ENCODE measurements at regions not wholly inside any gene's neighbourhood (a gene's known extent, or its start where the extent isn't known, plus 50 kb on each side); places are given as distances from the start of the nearest gene placed in this dataset.

DNA sequence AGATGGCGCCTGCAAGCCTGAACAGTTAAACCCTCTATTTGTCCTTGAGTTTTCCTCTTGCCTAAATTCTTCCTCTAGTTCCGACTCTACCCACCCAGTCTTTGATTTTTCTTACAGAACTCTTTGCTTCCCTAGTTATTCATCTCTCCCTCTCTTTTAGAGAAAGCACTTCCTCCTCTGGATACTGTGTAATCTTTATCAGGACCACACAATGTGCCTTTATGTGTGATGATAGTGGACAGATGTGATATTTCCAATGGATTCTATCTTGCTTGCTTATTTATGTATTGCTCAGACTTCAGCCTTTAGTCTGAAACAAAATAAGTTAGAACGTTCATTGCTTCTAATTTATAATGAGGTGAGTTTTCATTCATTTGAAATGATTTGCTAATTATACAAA lies 79.5 kb upstream of the CAV2 start:
- Histone ChIP-seq H3K4me1 (ENCODE audit: control insufficient read depth, extremely low read depth, insufficient read depth, low read length) (peaks cover 17% of the 10 kb centered on the region), H3K79me2 (ENCODE audit: control insufficient read depth, insufficient read depth, low read length) (no peaks in the 10 kb centered on the region), H2AFZ (ENCODE audit: control insufficient read depth, low read length) (no peak overlapping the region), H3K27me3 (ENCODE audit: control insufficient read depth, extremely low read depth, insufficient read depth, low read length) (no peaks in the 10 kb centered on the region), H3K9me1 (ENCODE audit: control insufficient read depth, extremely low read depth, insufficient read depth, low read length) (no peaks in the 10 kb centered on the region), H3K9ac (ENCODE audit: control insufficient read depth, extremely low read depth, insufficient read depth, low read length) (no peak overlapping the region), H3K36me3 (ENCODE audit: control insufficient read depth in 2 of 2, extremely low read depth in 1 of 2, insufficient read depth in 2 of 2, low read length in 2 of 2) (no peaks in the 10 kb centered on the region), H3K4me3 (ENCODE audit: control insufficient read depth in 2 of 3, extremely low read depth in 1 of 3, insufficient read depth in 2 of 3, low read depth in 1 of 3, low read length in 3 of 3) (no peak overlapping the region), H3K27ac (ENCODE audit: control insufficient read depth, insufficient read depth, low read length) (no peak overlapping the region), H3K9me3 (ENCODE audit: control insufficient read depth, low read depth, low read length) (no peaks in the 10 kb centered on the region), H3K4me2 (ENCODE audit: control insufficient read depth, extremely low read depth, insufficient read depth, low read depth, low read length) (no peak overlapping the region), H4K20me1 (ENCODE audit: control insufficient read depth, extremely low read depth, insufficient read depth, low read length) (no peaks in the 10 kb centered on the region)
- TF ChIP-seq EZH2 (IDR thresholded peaks at IDR 0.05; ENCODE audit: low read length): no peak
- TF ChIP-seq, protein P1, sequence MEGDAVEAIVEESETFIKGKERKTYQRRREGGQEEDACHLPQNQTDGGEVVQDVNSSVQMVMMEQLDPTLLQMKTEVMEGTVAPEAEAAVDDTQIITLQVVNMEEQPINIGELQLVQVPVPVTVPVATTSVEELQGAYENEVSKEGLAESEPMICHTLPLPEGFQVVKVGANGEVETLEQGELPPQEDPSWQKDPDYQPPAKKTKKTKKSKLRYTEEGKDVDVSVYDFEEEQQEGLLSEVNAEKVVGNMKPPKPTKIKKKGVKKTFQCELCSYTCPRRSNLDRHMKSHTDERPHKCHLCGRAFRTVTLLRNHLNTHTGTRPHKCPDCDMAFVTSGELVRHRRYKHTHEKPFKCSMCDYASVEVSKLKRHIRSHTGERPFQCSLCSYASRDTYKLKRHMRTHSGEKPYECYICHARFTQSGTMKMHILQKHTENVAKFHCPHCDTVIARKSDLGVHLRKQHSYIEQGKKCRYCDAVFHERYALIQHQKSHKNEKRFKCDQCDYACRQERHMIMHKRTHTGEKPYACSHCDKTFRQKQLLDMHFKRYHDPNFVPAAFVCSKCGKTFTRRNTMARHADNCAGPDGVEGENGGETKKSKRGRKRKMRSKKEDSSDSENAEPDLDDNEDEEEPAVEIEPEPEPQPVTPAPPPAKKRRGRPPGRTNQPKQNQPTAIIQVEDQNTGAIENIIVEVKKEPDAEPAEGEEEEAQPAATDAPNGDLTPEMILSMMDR (optimal IDR thresholded peaks at IDR 0.05 in 1 of 3, IDR thresholded peaks at IDR 0.05 in 1 of 3, conservative IDR thresholded peaks at IDR 0.05 in 1 of 3; ENCODE audit: extremely low read depth in 1 of 3, insufficient read depth in 2 of 3, low read length in 3 of 3): no peak
- dilution Hi-C loops (cut with MboI; ENCODE audit: extremely low pct_ligation_motif_present, low sequenced_read_pairs): no loop called here
- DNase-seq (ENCODE audit: low read depth, low spot score) (no peak), FAIRE-seq (no peak)

DNA sequence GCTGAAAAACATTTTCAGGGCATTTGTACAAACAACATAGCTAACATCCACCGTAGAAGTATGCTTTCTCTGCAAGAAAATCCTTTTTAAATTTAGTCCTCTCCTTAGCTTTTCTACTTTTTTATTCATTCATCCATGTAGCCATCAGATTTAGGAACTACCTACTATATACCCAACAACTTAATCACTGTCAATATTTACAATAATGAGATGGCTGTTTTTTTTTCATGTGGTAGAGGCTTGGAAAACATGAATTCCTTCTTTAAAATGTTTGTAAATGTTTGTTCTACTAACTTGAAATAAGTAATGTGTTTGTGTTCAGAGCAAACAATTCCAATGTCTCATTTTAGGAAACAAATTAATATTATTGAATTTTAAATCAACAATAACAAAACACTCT lies 78.2 kb upstream of the CAV2 start:
- Histone ChIP-seq H3K4me2 (ENCODE audit: control insufficient read depth, extremely low read depth, insufficient read depth, low read depth, low read length) (no peak overlapping the region), H3K9ac (ENCODE audit: control insufficient read depth, extremely low read depth, insufficient read depth, low read length) (no peak overlapping the region), H3K9me1 (ENCODE audit: control insufficient read depth, extremely low read depth, insufficient read depth, low read length) (no peaks in the 10 kb centered on the region), H3K79me2 (ENCODE audit: control insufficient read depth, insufficient read depth, low read length) (no peaks in the 10 kb centered on the region), H3K9me3 (ENCODE audit: control insufficient read depth, low read depth, low read length) (no peaks in the 10 kb centered on the region), H3K4me3 (ENCODE audit: control insufficient read depth in 2 of 3, extremely low read depth in 1 of 3, insufficient read depth in 2 of 3, low read depth in 1 of 3, low read length in 3 of 3) (no peak overlapping the region), H3K4me1 (ENCODE audit: control insufficient read depth, extremely low read depth, insufficient read depth, low read length) (peaks cover 24% of the 10 kb centered on the region), H3K27me3 (ENCODE audit: control insufficient read depth, extremely low read depth, insufficient read depth, low read length) (no peaks in the 10 kb centered on the region), H3K36me3 (ENCODE audit: control insufficient read depth in 2 of 2, extremely low read depth in 1 of 2, insufficient read depth in 2 of 2, low read length in 2 of 2) (no peaks in the 10 kb centered on the region), H3K27ac (ENCODE audit: control insufficient read depth, insufficient read depth, low read length) (no peak overlapping the region), H4K20me1 (ENCODE audit: control insufficient read depth, extremely low read depth, insufficient read depth, low read length) (no peaks in the 10 kb centered on the region), H2AFZ (ENCODE audit: control insufficient read depth, low read length) (no peak overlapping the region)
- no peak for TF ChIP-seq EZH2 (IDR thresholded peaks at IDR 0.05; ENCODE audit: low read length)
- TF ChIP-seq, protein P1 (optimal IDR thresholded peaks at IDR 0.05 in 1 of 3, IDR thresholded peaks at IDR 0.05 in 1 of 3, conservative IDR thresholded peaks at IDR 0.05 in 1 of 3; ENCODE audit: extremely low read depth in 1 of 3, insufficient read depth in 2 of 3, low read length in 3 of 3): no peak
- FAIRE-seq (no peak), DNase-seq (ENCODE audit: low read depth, low spot score) (no peak)
- dilution Hi-C loops (cut with MboI; ENCODE audit: extremely low pct_ligation_motif_present, low sequenced_read_pairs): no loop called here
